Pancreas (tissue), 10 donors: ENCODE measurements at regions not wholly inside any gene's neighbourhood (a gene's known extent, or its start where the extent isn't known, plus 50 kb on each side); places are given as distances from the start of the nearest gene placed in this dataset.

Experiments used
- ATAC-seq, 4 donors: fragments of 200-7000 bp; cut with Tn5 transposase; one replicate each; pipeline versions ENCODE4 v1.8.0 to v1.9.1; 2020; ENCODE audit warnings: mild to moderate bottlenecking in 4 of 4, moderate library complexity in 4 of 4
- DNase-seq, 6 donors: peaks; one replicate each; pipeline ENCODE4 v3.0.0-alpha.2; 2020
- FAIRE-seq: peaks from 2 replicates; lab custom pipeline; 2012; peaks lifted over from hg19 to GRCh38; lab: Jason Lieb, UNC
- H3K27ac ChIP-seq, 4 donors: fragments of 200-600 bp; sonication (generic); 1 replicate in 3 of 4; 2 replicates in 1 of 4; pipeline versions ENCODE4 v1.5.0 to v1.8.0; 2020
- H3K27me3 ChIP-seq, 4 donors: fragments of 200-600 bp; one replicate each; pipeline ENCODE4 v1.8.0; 2021
- H3K36me3 ChIP-seq, 3 donors: fragments of 200-600 bp; sonication (generic) in 1 of 3; one replicate each; pipeline versions ENCODE4 v1.5.0 to v1.8.0; 2020 to 2021
- H3K4me1 ChIP-seq, 3 donors: fragments of 200-600 bp; one replicate each; pipeline ENCODE4 v1.8.0; 2021
- H3K4me3 ChIP-seq, 4 donors: fragments of 200-600 bp; sonication (generic) in 2 of 4; one replicate each; pipeline versions ENCODE4 v1.5.0 to v1.8.0; 2020 to 2021
- H3K9me3 ChIP-seq, 4 donors: fragments of 200-600 bp; one replicate each; pipeline ENCODE4 v1.8.0; 2021
- CTCF ChIP-seq, 4 donors: fragments of 200-600 bp; sonication (generic) in 3 of 4; IDR thresholded peaks; one replicate each; pipeline versions ENCODE4 v1.5.0 to v1.8.0; 2021; ENCODE audit warnings: antibody characterized with exemption in 4 of 4
- WGBS, 2 donors: extraction: QIAGEN DNeasy Blood & Tissue Kit; methylation state at CpG; one replicate each; pipeline ENCODE4 v1.1.7; 2013; 5-methylcytosine and 5-hydroxymethylcytosine counted together
- intact Hi-C, 3 donors: fragments of 100-400 bp; cut with DNase I; formaldehyde crosslinking; loops; one replicate each; pipeline versions ENCODE4 v1.11.1 to v1.14.2; 2022
- donor health status: healthy with polysubstance abuse.
- donor health status: DM: no; HTN: no; CAD: no; lungs with moderate emphysema.
- donor health status: DM: no; HTN: no; CAD: no.
- donor health status: control.
- donor health status: control.
- donor health status: Bipolar disorder and iron deficiency.
- donor health status: DM: yes; HTN: yes; CAD: no.
- donor health status: DM: no; HTN: no; CAD: no.
- donor health status: DM: no; HTN: no; CAD: no.
- donor health status: DM: yes; HTN: yes; CAD: no.

DNA sequence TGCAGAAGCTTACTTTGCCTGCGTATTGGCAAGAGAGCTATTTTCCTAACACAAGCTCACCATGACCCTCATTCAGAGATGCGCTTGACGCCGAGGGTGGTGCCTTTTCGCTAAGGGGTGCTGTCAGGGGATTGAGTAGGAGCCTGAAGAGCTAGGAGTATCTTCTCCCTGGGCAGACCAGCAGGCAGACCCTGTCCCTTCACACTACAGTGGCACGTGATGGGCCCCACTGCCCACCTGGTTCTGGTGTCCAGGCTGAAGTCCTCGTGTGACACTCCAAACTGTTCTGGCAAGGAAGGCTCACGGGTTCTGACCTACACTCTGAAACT is 198.3 kb downstream of the AUH start:
- Histone ChIP-seq H3K4me3 (no peak overlapping the region), H3K9me3 (no peaks in the 10 kb centered on the region), H3K4me1 (peaks cover 0 to 3% (median 0%) of the 10 kb centered on the region in 3 donors), H3K27me3 (no peaks in the 10 kb centered on the region), H3K27ac (peak overlapping the region in 1 of 4 donors; percentile 28), H3K36me3 (no peaks in the 10 kb centered on the region)
- FAIRE-seq (no peak), ATAC-seq (peak in 2 of 4 donors; percentile 3 to 29), DNase-seq (no peak)
- intact Hi-C loops = no loop called here
- 79 to 90% methylated on average over 8 of the region's 8 CpGs for WGBS, 2 donors
- TF ChIP-seq CTCF (IDR thresholded peaks at IDR 0.05) = no peak

- H3K4me3 ChIP-seq = no peak overlapping the region
- H3K27me3 ChIP-seq = no peaks in the 10 kb centered on the region
- DNase-seq (no peak), ATAC-seq (peak in 2 of 4 donors; percentile 37 to 45), FAIRE-seq (no peak)
- intact Hi-C loops = no loop called here
- no peaks in the 10 kb centered on the region for H3K36me3 ChIP-seq
- H3K27ac ChIP-seq = peak overlapping the region in 1 of 4 donors; percentile 28
- 82 to 87% methylated on average over 17 of the region's 17 CpGs for WGBS, 2 donors
- H3K9me3 ChIP-seq = no peaks in the 10 kb centered on the region
- no peak for TF ChIP-seq CTCF (IDR thresholded peaks at IDR 0.05)
- H3K4me1 ChIP-seq = peaks cover 0 to 3% (median 0%) of the 10 kb centered on the region in 3 donors
These were observed 197.8 kb downstream of the AUH start for GRCh38 chr9:91163773-91164471.
